NCI-H2227 treated with DMSO at 0.1 percent for 48 hours (cell line): ENCODE measurements at regions not wholly inside any gene's neighbourhood (a gene's known extent, or its start where the extent isn't known, plus 50 kb on each side); places are given as distances from the start of the nearest gene placed in this dataset.
"Not testable (repeated sequence)": the region's sequence is repeated elsewhere in the genome, so short reads cannot be mapped to it uniquely, and the experiment has no call there.

Experiments used
- DNase-seq: peaks from one replicate; lab custom pipeline; 2025; lab: John Stamatoyannopoulos, UW

GRCh38 chr13:50644081-50644871 is 199.2 kb downstream of the DLEU7 start:
- no peak for DNase-seq

DNA sequence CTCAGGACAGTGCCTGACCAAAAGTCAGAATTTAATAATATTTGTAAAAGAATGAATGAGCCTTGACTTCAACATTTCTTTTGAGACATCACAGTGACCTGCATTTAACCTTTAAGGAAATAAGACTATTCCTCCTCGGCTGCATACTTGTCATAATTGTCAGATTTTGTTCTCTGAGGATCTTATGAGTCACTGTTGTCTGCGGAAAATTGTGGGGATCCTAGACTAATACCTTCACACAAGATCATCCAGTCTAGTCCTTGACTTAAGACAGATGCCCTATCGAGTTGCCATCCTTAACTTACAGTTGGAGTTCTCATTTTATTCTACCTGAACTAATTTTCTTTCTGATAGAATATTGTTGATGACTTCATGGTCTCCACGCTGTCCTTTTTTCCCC is 198.4 kb downstream of the DLEU7 start:
- DNase-seq = no peak

GRCh38 chr13:50646070-50646469 is 197.4 kb downstream of the DLEU7 start:
- DNase-seq = no peak

DNA sequence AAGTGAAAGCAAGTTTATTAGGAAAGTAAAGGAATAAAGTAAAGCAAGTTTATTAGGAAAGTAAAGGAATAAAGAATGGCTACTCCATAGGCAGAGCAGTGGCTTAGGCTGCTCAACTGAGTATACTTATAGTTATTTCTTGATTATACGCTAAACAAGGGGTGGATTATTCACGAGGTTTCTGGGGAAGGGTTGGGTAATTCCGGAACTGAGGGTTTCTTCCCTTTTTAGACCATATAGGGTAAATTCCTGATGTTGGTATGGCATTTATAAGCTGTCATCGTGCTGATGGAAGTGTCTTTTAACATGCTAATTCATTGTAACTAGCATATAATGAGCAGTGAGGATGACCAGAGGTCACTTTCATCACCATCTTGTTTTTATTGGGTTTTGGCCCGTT is 194.3 kb downstream of the DLEU7 start:
- DNase-seq = no peak

GRCh38 chr13:50650592-50651504 is 192.6 kb downstream of the DLEU7 start:
- no peak for DNase-seq

DNA sequence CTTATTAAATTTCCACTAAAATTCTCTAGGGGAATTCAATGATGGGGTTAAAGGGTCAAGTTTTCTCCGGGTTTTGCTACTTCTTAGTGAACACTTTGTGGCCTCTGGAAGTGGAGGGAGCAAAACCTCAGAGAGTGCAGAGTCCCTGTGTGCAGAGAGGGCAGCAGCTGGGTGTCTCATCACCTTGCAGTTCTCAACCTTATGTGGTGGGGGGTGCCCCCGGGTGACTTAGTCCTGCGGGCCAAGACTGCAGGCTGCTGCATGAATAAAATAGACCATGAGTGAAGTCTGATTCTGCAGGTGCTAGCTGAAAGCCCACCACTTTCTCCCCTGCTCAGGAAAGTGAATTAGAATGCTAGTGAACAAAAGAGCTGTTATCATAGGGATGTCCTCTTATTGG is 191.6 kb downstream of the DLEU7 start:
- DNase-seq = no peak

GRCh38 chr13:50654331-50654730 is 189.2 kb downstream of the DLEU7 start:
- no peak for DNase-seq

- DNase-seq = not testable (repeated sequence)
Observed at GRCh38 chr13:50661881-50662280, 181.6 kb downstream of the DLEU7 start.

GRCh38 chr13:50664951-50665350 is 178.5 kb downstream of the DLEU7 start:
- DNase-seq = no peak

DNA sequence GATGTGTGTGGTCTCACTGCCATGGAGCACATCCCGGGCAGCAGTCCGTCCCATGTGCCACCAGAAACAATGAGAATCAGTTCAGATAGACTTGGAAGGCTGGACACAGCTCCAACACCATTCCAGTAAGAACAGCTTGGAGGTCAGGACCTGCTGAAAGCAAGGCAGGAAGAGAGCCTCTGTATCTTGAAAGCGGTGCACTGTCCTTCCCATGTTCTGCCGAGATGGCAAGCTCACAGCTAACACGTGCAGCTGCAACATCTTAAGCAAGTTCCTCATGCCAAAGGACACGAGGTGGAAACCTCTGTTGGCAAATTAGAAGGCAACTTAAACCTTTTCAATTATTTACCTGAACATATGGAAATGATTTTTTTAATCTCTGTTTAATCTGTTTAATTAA is 175.4 kb downstream of the DLEU7 start:
- no peak for DNase-seq

DNA sequence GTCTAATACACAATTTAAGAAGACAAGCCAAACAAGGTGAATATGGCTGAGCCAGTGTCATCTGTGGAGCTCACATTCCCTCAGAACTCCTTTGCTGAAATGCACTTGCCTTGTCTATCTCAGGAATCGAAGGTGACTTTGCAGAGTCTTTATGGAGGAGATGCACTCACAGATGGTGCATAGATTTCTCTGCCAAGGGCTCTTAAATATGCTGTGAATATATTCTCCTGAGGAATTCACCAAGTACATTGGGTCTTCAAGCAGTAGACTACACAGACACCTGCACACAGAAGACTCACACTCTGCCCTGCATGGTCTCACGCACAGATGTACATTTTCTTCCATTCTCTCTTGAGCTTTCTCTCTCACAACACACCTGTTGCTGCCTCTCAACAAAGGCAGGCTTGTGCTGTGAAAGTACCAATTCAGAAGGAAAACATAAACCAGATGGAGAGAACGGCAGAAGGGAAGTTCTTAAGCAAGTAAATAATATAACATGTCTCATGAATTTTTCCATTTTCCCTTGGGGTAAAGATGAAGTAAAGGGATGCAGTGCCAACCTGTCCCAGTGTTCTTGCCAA is 174.7 kb downstream of the DLEU7 start:
- DNase-seq = no peak

DNA sequence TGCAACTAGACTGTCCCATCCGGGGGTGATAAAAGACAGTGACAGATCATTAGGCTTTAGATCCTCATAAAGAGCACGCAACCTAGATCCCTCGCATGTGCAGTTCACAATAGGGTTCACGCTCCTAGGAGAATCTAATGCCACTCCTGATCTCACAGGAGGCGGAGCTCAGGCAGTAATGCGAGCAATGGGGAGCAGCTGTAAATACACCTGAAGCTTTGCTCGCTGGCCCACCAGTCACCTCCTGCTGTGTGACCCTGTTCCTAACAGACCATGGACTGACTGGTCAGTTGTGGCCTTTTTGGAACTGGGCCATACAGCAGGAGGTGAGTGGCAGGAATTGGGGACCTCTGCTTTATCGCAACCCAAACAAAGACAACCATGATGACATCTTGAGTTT is 173.2 kb downstream of the DLEU7 start:
- DNase-seq = no peak

GRCh38 chr13:50670847-50671496 is 172.5 kb downstream of the DLEU7 start:
- DNase-seq = no peak

DNA sequence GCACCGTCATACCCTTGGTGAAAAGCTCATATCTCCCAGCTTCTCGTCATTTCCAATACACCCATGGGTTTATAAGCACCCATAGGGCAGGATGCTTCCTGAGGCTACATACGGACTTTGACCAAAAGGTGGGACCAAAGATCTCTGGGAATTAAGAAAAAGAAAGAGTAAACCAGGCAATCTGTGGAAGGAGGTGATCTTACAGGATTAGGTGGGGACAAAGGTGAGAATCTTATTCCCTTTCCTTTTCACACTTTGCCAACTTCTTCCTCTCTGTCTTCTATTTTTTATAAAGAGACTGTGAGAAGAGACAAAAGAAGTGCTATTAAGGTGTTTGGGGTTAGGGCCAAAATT is 172.0 kb downstream of the DLEU7 start:
- no peak for DNase-seq

DNA sequence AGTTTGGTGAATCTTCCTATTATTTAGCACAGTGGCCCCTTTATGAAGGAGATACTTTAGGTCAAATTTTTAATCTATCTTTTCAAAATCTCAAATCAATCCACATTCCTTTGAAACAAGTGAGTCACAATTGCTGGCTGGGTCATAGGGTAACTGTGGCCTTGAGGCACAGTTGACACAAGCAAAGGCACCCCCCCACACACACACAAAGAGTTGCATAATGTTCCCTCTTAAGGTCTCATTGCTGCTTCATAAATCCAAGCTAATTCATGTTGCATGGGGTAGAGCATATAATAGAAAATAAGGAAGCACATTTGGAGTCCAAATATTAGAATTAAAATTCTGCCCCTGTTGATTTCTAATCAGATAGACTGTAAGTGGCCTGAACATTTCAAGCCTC is 171.5 kb downstream of the DLEU7 start:
- DNase-seq = no peak

DNA sequence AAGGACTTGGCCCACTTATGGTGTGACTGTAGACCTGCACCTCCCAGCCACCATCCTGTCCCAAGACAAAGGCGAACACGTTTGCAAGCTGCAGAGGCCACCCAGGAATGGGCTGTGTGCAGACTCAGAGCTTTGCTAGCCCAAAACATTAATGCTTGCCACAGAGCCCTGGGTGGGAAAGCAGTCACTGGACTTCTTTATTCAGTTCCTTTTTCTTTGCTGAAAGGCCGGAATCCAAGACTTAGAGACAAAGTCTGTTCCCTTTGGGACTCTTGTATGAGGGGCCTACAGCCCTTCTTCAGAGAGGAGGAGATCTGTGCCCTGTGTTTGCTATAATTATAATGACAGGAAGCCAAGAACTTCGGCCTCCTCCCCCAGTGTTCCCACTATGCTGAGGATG is 167.8 kb downstream of the DLEU7 start:
- DNase-seq = no peak

DNA sequence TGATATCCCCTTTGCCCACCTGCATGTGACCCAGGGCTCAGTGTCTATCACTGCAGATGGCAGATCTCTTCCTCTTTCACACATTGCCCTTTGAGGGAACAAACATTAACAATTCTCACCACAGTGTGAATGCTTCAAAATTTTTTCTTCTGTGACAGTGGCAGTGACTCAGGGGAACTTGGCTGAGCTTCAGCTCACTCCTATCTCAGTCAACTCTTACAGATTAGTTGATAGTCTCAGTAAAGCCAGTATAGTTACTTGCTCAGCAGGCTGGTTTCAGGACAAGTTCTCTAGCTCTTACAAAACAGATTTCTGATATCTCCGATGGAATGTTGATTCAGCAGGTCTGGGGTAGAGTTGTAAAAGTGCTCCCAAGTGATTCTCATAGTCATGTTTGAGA is 166.9 kb downstream of the DLEU7 start:
- no peak for DNase-seq

- DNase-seq = no peak
Observed at GRCh38 chr13:50677258-50677657, 166.2 kb downstream of the DLEU7 start.

DNA sequence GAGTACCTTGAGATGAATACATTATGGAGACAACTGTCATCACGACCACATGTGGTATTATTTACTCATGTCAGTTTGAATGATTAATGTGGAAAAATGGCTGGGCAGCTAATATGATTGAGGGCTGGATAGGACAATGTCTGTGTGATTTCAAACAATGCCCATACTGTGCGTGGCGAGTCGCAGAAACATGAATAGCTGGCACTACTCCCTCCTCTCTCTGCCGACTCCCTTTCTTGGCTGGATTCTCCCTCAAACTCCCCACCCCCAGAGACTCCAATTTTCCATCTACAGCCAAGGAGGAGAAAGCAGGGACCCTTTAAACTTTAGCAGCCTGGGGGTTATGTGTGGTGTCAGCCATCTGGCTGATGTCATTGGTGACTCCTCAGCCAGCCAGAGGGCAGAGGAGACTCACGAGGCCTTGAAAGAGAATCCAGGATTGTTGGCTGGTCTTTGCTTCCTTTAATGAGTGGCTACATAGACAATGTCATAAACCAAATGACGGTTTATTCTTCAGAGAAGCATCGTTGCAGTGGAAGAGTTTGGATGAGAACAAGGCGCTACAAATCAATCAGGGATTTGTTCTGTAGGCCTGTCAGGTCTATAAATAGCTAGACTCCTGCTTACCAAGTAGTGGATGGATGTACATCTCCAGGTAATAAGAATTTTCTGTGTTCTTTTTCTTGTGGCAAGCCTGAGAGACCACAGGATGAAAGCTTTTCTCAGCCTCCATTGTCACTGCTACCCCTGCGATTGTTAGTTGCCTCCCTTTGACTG is 165.6 kb downstream of the DLEU7 start:
- peak; percentile 10 for DNase-seq

- DNase-seq = no peak
Observed at GRCh38 chr13:50678464-50679162, 164.9 kb downstream of the DLEU7 start.

DNA sequence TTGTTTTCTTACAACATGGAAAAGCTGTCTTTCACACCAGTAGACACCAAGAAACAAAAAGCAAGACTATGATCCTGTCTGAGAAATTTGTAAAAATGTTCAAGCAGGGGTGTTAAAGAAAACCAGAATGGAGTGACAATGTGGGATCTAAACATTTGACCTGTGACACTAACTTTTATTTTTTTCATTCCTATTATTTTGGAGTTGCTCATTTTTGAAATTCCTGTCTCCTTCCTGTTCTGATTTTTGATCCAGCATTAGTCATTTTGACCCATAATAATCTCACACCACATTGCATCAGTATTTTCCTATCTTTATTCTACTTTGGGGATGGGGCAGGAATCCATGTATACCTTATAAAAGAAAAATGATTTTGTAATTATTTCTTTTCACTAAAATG is 164.2 kb downstream of the DLEU7 start:
- DNase-seq = no peak
